PC-3 (cell line): ENCODE measurements at regions not wholly inside any gene's neighbourhood (a gene's known extent, or its start where the extent isn't known, plus 50 kb on each side); places are given as distances from the start of the nearest gene placed in this dataset.

Source experiments
- EZH2phosphoT487 ChIP-seq: fragments of 300-600 bp; sonication (generic); IDR thresholded peaks from 2 replicates; pipeline ENCODE4 v1.6.1; 2018; ENCODE audit warnings: mild to moderate bottlenecking, antibody characterized with exemption, low read length, borderline replicate concordance
- TF ChIP-seq, protein P1 (sequence below): fragments of 300-600 bp; sonication (generic); conservative IDR thresholded peaks from 2 replicates; pipeline ENCODE4 v1.5.1; 2017; ENCODE audit warnings: antibody characterized with exemption, low read depth, mild to moderate bottlenecking, low read length

DNA sequence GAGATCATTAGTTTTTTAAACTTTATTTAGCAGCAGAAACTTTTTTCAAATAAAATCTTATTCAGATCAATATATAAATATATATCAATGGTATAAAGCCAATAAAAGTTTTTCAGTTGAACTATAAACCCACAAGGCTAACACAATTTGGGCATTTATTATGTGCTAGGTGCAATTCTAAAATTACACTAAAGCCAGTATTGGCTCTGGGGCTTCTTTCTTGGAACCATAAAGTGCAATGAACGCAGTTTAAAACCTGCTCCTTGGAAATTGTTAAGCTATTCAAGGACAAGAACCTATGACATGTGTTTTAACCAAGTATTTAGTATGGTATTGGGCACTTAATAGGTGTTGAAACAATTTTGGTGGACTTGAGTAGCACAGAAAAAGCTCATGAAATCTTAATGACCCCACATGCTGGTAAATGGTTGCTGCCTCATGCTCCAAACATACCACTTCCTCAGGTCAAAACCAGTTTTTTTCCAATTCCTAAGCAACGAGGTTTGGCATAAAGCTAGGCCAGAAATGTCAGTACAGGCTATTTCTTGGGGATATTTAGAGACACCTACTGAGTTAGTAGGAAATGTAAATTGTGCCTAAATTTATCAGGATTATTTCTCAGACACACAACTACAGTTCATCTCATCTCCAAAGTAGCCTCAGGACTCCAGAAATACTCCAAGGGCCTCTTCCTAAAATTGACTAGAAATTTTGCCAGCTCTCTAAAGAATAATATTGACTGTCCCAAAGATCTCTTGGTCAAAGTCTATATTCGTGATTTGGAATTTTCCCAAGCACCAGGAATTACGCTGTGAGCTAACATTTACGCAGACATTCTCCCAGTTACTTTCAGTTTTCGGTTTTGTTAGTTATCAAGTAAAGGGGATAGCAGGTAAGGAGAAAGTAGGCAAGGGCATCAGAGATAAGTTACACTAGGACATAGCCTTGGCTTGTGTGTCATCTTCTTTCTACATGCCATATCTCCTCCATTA is 90.9 kb upstream of the LGSN start:
- TF ChIP-seq, protein P1, sequence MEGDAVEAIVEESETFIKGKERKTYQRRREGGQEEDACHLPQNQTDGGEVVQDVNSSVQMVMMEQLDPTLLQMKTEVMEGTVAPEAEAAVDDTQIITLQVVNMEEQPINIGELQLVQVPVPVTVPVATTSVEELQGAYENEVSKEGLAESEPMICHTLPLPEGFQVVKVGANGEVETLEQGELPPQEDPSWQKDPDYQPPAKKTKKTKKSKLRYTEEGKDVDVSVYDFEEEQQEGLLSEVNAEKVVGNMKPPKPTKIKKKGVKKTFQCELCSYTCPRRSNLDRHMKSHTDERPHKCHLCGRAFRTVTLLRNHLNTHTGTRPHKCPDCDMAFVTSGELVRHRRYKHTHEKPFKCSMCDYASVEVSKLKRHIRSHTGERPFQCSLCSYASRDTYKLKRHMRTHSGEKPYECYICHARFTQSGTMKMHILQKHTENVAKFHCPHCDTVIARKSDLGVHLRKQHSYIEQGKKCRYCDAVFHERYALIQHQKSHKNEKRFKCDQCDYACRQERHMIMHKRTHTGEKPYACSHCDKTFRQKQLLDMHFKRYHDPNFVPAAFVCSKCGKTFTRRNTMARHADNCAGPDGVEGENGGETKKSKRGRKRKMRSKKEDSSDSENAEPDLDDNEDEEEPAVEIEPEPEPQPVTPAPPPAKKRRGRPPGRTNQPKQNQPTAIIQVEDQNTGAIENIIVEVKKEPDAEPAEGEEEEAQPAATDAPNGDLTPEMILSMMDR, result no peak
- TF ChIP-seq EZH2phosphoT487, result no peak
